Stimulated activated CD4-positive, alpha-beta T cell treated with anti-CD3 and anti-CD28 coated beads, Interleukin-1b, Interleukin-23, amount 100 ng/mL, for 48 hours (primary cell): ENCODE measurements at regions not wholly inside any gene's neighbourhood (a gene's known extent, or its start where the extent isn't known, plus 50 kb on each side); places are given as distances from the start of the nearest gene placed in this dataset.

Experiments
- DNase-seq: peaks from one replicate; pipeline ENCODE4 v3.0.0-alpha.2; 2020

DNA sequence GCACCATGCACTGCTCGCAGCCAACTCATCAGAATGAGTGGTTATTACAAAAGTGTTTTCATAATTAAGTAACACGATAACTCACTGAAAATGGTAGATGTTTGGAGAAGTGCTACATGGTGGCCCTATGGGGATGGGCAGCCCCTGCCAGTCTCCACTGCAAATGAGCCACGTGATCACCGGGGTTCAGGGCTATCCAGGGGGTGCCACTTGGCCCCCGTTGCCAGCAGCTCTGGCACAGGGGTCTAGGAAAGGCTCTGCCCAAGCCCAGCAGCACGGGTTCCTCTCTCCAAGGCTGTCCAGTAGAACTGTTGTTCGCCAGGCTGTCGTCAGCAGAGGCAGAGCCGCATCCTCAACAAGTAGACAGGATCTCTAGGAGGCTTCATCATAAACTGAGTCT, 382.1 kb upstream of the B3GAT1 start:
- no peak for DNase-seq

GRCh38 chr11:134792677-134793076, 380.6 kb upstream of the B3GAT1 start:
- no peak for DNase-seq

DNA sequence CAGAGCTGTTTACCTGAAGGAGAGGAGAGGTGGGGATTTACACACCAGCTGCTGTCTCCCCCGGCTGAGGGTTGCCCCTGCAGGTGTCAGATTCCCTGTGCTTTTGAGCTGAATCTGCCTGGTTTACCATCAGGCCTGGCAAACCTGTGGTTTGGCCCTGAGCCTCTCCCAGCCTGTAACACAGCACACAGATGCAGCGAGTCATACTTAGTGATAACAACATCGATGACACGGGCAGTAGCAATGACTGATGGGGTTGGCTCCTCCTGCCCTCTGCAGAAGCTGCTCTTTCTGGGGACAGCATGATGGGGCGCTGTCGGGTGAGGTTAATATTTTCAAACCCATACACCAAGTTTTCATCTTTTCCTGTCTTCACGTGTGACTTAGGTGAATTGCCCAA, 380.0 kb upstream of the B3GAT1 start:
- no peak for DNase-seq

DNA sequence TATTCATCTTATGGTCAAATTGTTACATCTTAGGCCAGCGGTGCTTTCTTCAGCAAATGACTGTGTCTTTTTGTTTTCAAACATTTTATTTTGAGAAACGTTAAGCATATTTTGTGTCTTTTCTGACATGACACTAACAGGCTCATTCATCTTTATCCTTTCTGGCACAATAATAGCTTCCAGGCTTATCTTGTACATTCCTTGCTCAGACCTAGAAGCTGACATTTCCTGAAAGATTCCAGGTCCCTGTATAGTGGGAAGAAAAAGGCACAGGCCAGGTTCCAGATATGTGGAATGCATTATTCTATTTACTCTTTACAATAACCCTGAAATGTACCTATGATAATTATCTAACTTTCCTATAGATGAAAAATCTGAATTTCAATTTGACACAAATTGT, 379.1 kb upstream of the B3GAT1 start:
- DNase-seq: no peak

DNA sequence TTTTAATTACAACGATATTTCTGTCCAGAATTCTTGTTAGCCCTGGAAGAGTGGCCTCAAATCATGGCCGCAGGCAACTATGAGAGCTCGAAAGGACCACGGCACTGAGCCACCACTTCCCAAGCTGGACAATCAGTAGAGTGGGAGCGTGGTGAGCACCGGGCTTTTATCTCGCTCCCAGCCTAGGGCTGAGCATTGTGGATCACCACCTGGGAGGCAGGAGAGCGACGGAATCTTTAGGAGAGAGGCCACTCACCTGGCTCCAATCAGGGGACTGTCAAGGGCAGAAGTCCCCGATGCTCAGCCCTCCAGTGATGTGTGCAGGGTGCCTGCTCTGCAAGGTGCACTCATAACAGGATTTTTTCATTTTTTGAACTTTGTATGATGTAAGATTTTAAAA, 377.1 kb upstream of the B3GAT1 start:
- DNase-seq: no peak

DNA sequence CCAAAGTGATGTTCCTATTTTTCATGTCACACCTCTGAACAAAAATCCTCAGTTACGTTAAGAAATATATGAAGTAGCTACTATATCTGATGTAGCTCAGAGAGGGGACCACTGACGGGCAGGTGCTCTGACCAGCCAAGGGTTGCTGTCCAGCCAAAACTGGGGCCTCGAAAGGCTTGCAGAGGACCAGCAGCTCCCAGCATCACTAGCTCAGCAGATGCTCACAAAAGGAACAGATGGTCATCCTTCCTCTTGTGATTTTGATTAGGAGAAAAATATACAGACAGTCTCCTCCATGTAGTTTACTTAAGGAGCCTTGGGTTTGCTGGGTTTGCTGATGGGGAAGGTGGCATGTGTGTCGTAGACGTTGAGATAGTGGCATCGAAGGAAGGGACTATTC, 374.6 kb upstream of the B3GAT1 start:
- DNase-seq: no peak

- no peak for DNase-seq
These were observed 373.7 kb upstream of the B3GAT1 start for GRCh38 chr11:134785660-134786284.

- no peak for DNase-seq
These were observed 373.0 kb upstream of the B3GAT1 start for GRCh38 chr11:134785059-134785458.

- DNase-seq: no peak
These were observed 372.5 kb upstream of the B3GAT1 start for GRCh38 chr11:134784568-134784967.

- no peak for DNase-seq
These were observed 372.0 kb upstream of the B3GAT1 start for GRCh38 chr11:134784046-134784445.

GRCh38 chr11:134783234-134783633, 371.2 kb upstream of the B3GAT1 start:
- DNase-seq: no peak

DNA sequence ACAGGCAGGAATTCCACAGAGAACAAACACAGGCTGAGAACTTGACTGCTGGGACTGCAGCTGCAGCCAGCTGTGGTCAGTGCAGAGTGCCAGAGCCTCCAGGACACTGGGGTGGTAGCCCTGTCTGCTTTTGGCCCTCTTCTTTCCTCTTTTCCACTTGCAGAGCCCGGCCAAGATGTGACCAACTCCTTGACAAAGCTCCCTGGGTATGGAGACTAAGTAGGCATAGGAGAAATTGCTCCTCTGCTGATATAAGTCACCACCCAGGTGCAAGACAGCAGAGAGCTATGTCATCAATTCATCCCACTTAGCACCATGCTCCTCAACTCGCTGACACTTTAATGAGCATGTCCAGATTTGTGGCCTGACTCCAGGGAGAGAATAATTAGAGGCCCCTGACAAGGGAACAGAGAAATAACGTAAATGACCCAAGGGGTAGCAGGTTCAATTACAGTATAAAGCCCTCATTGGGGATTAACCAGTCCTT, 369.4 kb upstream of the B3GAT1 start:
- DNase-seq: no peak

DNA sequence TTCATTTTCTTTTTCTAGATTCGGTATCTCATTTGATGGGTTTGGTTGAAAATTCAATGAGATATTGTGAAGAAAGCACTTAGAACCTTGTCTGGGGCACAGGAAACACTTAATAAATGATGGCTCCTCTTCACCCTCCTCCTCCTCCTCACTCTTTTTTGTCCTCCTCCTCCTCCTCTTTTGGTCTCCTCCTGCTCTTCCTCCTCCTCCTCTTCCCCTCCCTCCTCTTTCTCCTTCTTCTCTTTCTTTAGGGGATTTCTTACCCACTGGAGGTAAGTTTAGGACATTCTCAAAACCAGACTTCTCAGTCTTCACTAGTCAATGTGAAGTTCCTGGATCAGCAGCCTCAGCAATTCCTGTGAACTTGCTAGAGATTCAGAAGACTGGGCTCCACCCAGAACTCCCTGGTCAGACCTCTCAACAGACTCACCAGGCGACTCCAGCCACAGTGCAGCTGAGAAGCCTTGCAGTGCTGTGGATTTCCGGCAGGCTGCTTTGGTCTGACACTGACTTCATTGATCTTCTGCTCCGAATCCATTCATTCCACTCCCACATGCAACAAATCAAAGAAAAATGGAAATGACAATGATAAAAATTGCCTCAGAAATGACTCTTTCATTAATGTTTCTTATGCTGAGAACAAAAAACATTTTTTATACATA, 368.6 kb upstream of the B3GAT1 start:
- no peak for DNase-seq

DNA sequence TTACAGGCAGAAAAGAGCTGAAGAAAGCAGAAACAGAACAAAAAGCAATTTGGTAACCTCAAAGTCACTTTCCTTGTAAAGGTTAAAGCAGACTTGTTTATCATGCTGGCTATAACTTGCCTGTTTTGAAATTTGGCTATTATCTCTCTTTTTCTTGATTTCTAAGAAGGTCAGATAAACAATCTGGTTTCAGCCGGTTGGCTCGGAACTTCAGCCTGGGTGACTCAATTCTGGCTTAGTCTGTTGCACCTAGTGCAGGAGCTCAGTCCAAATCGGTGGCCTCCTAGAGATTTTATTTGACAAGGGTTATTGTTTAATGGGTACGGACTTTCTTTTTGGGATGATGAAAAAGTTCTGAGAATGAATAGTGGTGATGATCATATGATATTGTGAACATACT, 367.1 kb upstream of the B3GAT1 start:
- no peak for DNase-seq

- no peak for DNase-seq
These were observed 356.4 kb upstream of the B3GAT1 start for GRCh38 chr11:134768463-134768862.

DNA sequence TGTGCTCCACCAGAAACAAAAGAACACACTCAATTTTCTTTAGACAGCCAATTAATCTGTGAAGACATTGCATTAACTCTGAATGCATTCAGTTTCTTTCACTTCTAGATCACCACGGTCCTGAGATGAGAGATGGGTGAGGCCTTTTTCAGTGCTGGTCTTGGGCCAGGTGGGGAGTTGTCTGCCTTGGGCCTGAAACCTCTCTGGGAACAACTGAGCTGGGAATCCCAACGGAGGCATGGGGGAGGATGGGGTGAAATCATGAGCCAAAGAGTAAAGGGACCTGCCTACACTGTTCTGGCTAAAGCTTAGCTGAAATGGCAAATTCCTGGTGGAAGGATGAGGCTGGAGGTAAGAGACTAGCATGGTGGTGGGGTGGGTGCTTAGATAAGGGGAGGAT, 353.5 kb upstream of the B3GAT1 start:
- no peak for DNase-seq

DNA sequence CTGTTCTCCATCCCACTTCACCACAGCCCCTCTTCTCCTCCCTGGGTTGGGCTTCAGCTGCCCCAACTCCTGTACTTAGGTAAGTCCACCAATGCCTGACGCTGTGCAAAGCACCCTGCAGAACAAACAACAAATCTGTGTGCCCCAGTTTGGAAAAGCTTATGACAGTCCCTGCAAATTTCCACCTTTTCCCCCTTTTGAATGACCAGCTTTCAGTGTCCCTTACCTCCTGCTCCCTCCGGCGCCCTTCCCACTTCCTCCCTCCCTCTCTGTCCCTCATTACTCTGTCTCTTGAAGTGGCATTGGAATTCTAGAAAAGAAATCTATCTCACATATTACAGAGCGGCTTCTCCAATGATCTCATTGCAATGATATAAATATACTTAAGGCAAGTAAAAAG, 352.9 kb upstream of the B3GAT1 start:
- no peak for DNase-seq

- DNase-seq: no peak
These were observed 352.3 kb upstream of the B3GAT1 start for GRCh38 chr11:134764367-134764766.

DNA sequence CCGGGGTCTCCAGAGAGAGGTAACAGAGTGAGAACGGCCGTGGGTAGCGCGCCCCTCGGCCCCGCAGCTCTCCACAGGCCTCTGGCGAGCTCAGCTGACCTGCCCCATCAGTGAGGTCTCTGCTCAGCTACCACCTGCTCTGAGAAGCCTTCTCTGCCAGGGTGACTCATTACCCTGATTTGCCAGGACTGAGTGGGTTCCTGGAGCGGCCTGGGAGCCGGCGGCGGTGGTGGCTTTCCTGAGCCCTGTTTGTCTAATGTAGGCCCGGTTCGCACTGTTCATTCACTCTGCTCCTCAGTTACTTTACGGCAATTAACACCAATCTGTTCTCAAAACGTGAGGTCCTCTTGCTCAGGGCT, 351.0 kb upstream of the B3GAT1 start:
- DNase-seq: no peak

- no peak for DNase-seq
These were observed 350.4 kb upstream of the B3GAT1 start for GRCh38 chr11:134762248-134763029.

DNA sequence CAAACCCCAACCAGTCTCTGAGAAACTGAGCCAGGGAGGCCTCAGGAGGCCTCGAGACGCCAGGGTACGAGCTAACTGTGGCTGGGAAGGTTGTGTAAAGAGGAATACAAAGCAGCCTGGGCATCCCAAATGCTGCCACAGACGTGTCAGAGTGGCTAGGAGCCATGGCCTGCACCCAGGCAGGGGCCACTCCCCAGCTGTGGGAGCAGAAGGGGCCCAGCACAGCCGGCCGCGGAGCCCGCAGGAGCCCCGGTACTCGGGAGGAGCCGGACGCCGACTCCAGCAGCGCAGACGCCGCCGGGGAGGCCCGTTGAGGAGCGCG, 349.8 kb upstream of the B3GAT1 start:
- no peak for DNase-seq

GRCh38 chr11:134761386-134761785, 349.3 kb upstream of the B3GAT1 start:
- no peak for DNase-seq

DNA sequence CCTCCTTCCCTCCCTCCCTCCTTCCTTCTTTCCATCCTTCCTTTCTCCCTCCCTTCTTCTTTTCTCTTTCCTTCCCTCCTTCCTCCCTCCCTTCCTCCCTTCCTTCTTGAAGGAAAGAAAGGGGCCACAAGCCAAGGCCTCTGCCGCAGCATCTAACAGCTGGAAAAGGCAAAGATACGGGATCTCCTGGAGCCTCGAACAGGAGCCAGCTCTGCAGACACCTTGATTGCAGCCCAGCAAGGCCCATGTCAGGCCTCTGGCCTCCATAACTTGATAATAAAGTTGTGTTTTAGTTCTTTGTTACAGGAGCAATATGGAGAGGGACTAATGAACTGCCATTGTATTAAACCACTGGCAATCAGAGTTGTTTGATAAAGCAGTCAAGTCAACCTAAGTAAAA, 348.9 kb upstream of the B3GAT1 start:
- no peak for DNase-seq

DNA sequence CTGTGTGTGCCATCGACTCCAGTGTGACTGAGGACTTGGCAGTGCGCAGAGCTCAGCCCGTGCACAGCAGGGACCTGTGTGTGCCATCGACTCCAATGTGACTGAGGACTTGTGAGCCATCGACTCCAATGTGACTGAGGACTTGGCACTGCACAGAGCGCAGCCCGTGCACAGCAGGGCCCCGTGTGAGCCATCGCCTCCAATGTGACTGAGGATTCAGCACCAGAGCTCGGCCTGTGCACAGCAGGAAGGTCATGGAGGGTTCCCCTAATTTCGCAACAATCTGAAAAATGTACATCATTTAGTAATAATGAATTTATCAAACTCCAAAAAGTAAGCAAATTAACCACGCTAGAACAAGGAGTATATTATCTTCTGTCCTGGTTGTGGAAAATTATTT, 348.3 kb upstream of the B3GAT1 start:
- no peak for DNase-seq

DNA sequence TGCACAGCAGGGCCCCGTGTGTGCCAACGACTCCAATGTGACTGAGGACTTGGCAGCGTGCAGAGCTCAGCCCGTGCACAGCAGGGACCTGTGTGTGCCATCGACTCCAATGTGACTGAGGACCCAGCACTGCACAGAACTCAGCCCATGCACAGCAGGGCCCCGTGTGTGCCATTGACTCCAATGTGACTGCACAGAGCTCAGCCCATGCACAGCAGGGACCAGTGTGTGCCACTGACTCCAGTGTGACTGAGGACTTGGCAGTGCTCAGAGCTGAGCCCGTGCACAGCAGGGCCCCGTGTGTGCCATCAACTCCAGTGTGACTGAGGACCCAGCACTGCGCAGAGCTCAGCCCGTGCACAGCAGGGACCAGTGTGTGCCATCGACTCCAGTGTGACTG, 347.8 kb upstream of the B3GAT1 start:
- DNase-seq: no peak
